ENCODE measurements at regions not wholly inside any gene's neighbourhood (a gene's known extent, or its start where the extent isn't known, plus 50 kb on each side); places are given as distances from the start of the nearest gene placed in this dataset.
"Not testable (repeated sequence)": the region's sequence is repeated elsewhere in the genome, so short reads cannot be mapped to it uniquely, and the experiment has no call there.

GRCh38 chr13:73842626-73843025 lies 291.6 kb downstream of the KLF12 start:
- no peak for DNase-seq (ENCODE audit: low spot score)

GRCh38 chr13:73842184-73842583 lies 292.0 kb downstream of the KLF12 start:
- no peak for DNase-seq (ENCODE audit: low spot score)

GRCh38 chr13:73837147-73837546 lies 297.1 kb downstream of the KLF12 start:
- no peak for DNase-seq (ENCODE audit: low spot score)

- DNase-seq (ENCODE audit: low spot score): peak; percentile 24
These were observed 299.0 kb downstream of the KLF12 start for GRCh38 chr13:73835138-73835721.

GRCh38 chr13:73833325-73834070 lies 300.7 kb downstream of the KLF12 start:
- no peak for DNase-seq (ENCODE audit: low spot score)

GRCh38 chr13:73832825-73833224 lies 301.4 kb downstream of the KLF12 start:
- DNase-seq (ENCODE audit: low spot score): no peak

GRCh38 chr13:73832128-73832588 lies 302.0 kb downstream of the KLF12 start:
- no peak for DNase-seq (ENCODE audit: low spot score)

GRCh38 chr13:73829416-73829815 lies 304.8 kb downstream of the KLF12 start:
- no peak for DNase-seq (ENCODE audit: low spot score)

GRCh38 chr13:73828811-73829210 lies 305.4 kb downstream of the KLF12 start:
- no peak for DNase-seq (ENCODE audit: low spot score)

- no peak for DNase-seq (ENCODE audit: low spot score)
These were observed 306.8 kb downstream of the KLF12 start for GRCh38 chr13:73827434-73827833.

- DNase-seq (ENCODE audit: low spot score): no peak
These were observed 309.1 kb downstream of the KLF12 start for GRCh38 chr13:73825143-73825542.

- DNase-seq (ENCODE audit: low spot score): no peak
These were observed 311.3 kb downstream of the KLF12 start for GRCh38 chr13:73822668-73823592.

- no peak for DNase-seq (ENCODE audit: low spot score)
These were observed 313.5 kb downstream of the KLF12 start for GRCh38 chr13:73820688-73821087.

GRCh38 chr13:73820285-73820684 lies 313.9 kb downstream of the KLF12 start:
- no peak for DNase-seq (ENCODE audit: low spot score)

GRCh38 chr13:73819711-73820110 lies 314.5 kb downstream of the KLF12 start:
- DNase-seq (ENCODE audit: low spot score): no peak

GRCh38 chr13:73816702-73817101 lies 317.5 kb downstream of the KLF12 start:
- DNase-seq (ENCODE audit: low spot score): no peak

GRCh38 chr13:73815796-73816195 lies 318.4 kb downstream of the KLF12 start:
- no peak for DNase-seq (ENCODE audit: low spot score)

- no peak for DNase-seq (ENCODE audit: low spot score)
These were observed 323.6 kb downstream of the KLF12 start for GRCh38 chr13:73810647-73811046.

- peak; percentile 40 for DNase-seq (ENCODE audit: low spot score)
These were observed 324.6 kb downstream of the KLF12 start for GRCh38 chr13:73809561-73809960.

- no peak for DNase-seq (ENCODE audit: low spot score)
These were observed 325.9 kb downstream of the KLF12 start for GRCh38 chr13:73808318-73808717.

GRCh38 chr13:73805326-73805958 lies 328.8 kb downstream of the KLF12 start:
- not testable (repeated sequence) for DNase-seq (ENCODE audit: low spot score)

GRCh38 chr13:73803997-73804396 lies 330.2 kb downstream of the KLF12 start:
- peak; percentile 12 for DNase-seq (ENCODE audit: low spot score)

All from AG08396 (cell line).